Uterus (tissue), 3 donors: ENCODE measurements at regions not wholly inside any gene's neighbourhood (a gene's known extent, or its start where the extent isn't known, plus 50 kb on each side); places are given as distances from the start of the nearest gene placed in this dataset.

Experiments used
- DNase-seq, 2 donors: peaks; one replicate each; pipeline ENCODE4 v3.0.0-alpha.2; 2019 to 2020
- H3K27ac ChIP-seq, 2 donors: fragments of 200-600 bp; sonication (generic); 1 replicate in 1 of 2; 2 replicates in 1 of 2; pipeline ENCODE4 v1.5.1; 2016 to 2018
- H3K27me3 ChIP-seq, 2 donors: fragments of 200-600 bp; sonication (generic); one replicate each; pipeline ENCODE4 v1.5.1; 2018 to 2019; ENCODE audit warnings: control low read depth in 1 of 2
- H3K36me3 ChIP-seq, 2 donors: fragments of 200-600 bp; sonication (generic); one replicate each; pipeline ENCODE4 v1.5.1; 2019; ENCODE audit warnings: control low read depth in 1 of 2
- H3K4me1 ChIP-seq, 2 donors: fragments of 200-600 bp; sonication (generic); one replicate each; pipeline ENCODE4 v1.5.1; 2018 to 2019; ENCODE audit warnings: control low read depth in 1 of 2
- H3K4me3 ChIP-seq, 2 donors: fragments of 200-600 bp; sonication (generic); 1 replicate in 1 of 2; 2 replicates in 1 of 2; pipeline ENCODE4 v1.5.1; 2018 to 2019; ENCODE audit warnings: mild to moderate bottlenecking in 1 of 2
- H3K9me3 ChIP-seq, 2 donors: fragments of 200-600 bp; sonication (generic); one replicate each; pipeline ENCODE4 v1.5.1; 2019; ENCODE audit warnings: control low read depth in 1 of 2
- CTCF ChIP-seq, 4 experiments: fragments of 200-600 bp in 2 of 4; fragments of 450-650 bp in 2 of 4; sonication (generic) in 2 of 4; IDR thresholded peaks; one replicate each; pipeline ENCODE4 v1.5.1; 2016 to 2019; ENCODE audit warnings: antibody characterized with exemption in 4 of 4, mild to moderate bottlenecking in 2 of 4, moderate library complexity in 1 of 4
- POLR2A ChIP-seq, 2 donors: fragments of 450-650 bp; IDR thresholded peaks; one replicate each; pipeline ENCODE4 v1.6.1; 2016; ENCODE audit warnings: antibody characterized with exemption in 2 of 2, mild to moderate bottlenecking in 1 of 2, moderate library complexity in 1 of 2
- intact Hi-C: fragments of 100-400 bp; cut with DNase I; formaldehyde crosslinking; loops from one replicate; pipeline ENCODE4 v1.15.1; 2023; ENCODE audit warnings: low total_unique reads
- donor health status: DM: yes; HTN: yes; CAD: no.

- peak in 1 of 2 donors; percentile 15 for DNase-seq
- Histone ChIP-seq H3K4me1 (no peaks in the 10 kb centered on the region), H3K27me3 (no peaks in the 10 kb centered on the region), H3K36me3 (no peaks in the 10 kb centered on the region), H3K4me3 (no peak overlapping the region), H3K9me3 (no peaks in the 10 kb centered on the region), H3K27ac (no peak overlapping the region)
- intact Hi-C loops: no loop called here
- no peak for TF ChIP-seq CTCF (IDR thresholded peaks at IDR 0.05)
- TF ChIP-seq POLR2A (IDR thresholded peaks at IDR 0.05): no peak
Observed at GRCh38 chr5:60208716-60209115, 315.2 kb upstream of the PDE4D start.

- no peak for DNase-seq
- Histone ChIP-seq H3K27ac (no peak overlapping the region), H3K36me3 (no peaks in the 10 kb centered on the region), H3K9me3 (no peaks in the 10 kb centered on the region), H3K27me3 (no peaks in the 10 kb centered on the region), H3K4me3 (no peak overlapping the region), H3K4me1 (no peaks in the 10 kb centered on the region)
- intact Hi-C loops: no loop called here
- TF ChIP-seq POLR2A (IDR thresholded peaks at IDR 0.05) (no peak), CTCF (IDR thresholded peaks at IDR 0.05) (no peak)
Observed at GRCh38 chr5:60207040-60207439, 313.5 kb upstream of the PDE4D start.

- no peak for DNase-seq
- TF ChIP-seq POLR2A (IDR thresholded peaks at IDR 0.05): no peak
- TF ChIP-seq CTCF (IDR thresholded peaks at IDR 0.05): no peak
- H3K36me3 ChIP-seq: no peaks in the 10 kb centered on the region
- no peaks in the 10 kb centered on the region for H3K27me3 ChIP-seq
- no peak overlapping the region for H3K4me3 ChIP-seq
- H3K4me1 ChIP-seq: no peaks in the 10 kb centered on the region
- no peak overlapping the region for H3K27ac ChIP-seq
- intact Hi-C loops: no loop called here
- no peaks in the 10 kb centered on the region for H3K9me3 ChIP-seq
Observed at GRCh38 chr5:60206234-60206633, 312.7 kb upstream of the PDE4D start.

GRCh38 chr5:60205071-60205470 is 311.5 kb upstream of the PDE4D start:
- H3K27ac ChIP-seq: no peak overlapping the region
- no peaks in the 10 kb centered on the region for H3K27me3 ChIP-seq
- no peak for TF ChIP-seq CTCF (IDR thresholded peaks at IDR 0.05)
- intact Hi-C loops: no loop called here
- no peak for DNase-seq
- H3K4me3 ChIP-seq: no peak overlapping the region
- H3K36me3 ChIP-seq: no peaks in the 10 kb centered on the region
- no peaks in the 10 kb centered on the region for H3K9me3 ChIP-seq
- H3K4me1 ChIP-seq: no peaks in the 10 kb centered on the region

- H3K4me1 ChIP-seq: no peaks in the 10 kb centered on the region
- no peaks in the 10 kb centered on the region for H3K36me3 ChIP-seq
- H3K4me3 ChIP-seq: no peak overlapping the region
- H3K27me3 ChIP-seq: no peaks in the 10 kb centered on the region
- TF ChIP-seq CTCF (IDR thresholded peaks at IDR 0.05): no peak
- no peak for TF ChIP-seq POLR2A (IDR thresholded peaks at IDR 0.05)
- intact Hi-C loops: no loop called here
- peak; percentile 42 to 47 for DNase-seq
- no peak overlapping the region for H3K27ac ChIP-seq
- H3K9me3 ChIP-seq: no peaks in the 10 kb centered on the region
Observed at GRCh38 chr5:60196385-60197113, 303.0 kb upstream of the PDE4D start.
